ENCODE measurements at regions not wholly inside any gene's neighbourhood (a gene's known extent, or its start where the extent isn't known, plus 50 kb on each side); places are given as distances from the start of the nearest gene placed in this dataset.

DNA sequence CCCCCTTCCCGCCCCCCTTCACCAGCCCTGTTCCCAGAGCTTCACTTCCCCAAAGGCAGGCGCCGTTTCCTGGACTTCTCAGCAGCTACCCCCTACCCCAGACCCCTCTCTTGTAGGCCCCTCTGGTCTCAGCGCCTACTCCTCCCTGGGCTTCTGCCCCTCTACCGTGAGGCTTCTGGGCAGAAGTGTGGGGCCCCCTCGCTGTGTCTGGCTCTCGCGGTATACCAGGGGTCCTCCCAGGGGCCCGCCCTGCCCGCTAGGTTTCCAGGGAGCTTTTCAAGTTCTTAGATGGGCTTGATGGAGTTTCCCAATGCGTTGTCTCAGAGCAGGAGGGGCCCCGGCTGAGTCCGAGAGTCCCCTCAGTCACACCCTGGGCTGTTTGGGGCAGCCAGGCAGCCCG, 247.1 kb downstream of the SEC14L1 start:
- Histone ChIP-seq H3K4me3 (ENCODE audit: low read depth, low read length) (no peak overlapping the region), H3K27ac (ENCODE audit: extremely low read depth, low read depth, low read length) (no peak overlapping the region), H3K36me3 (ENCODE audit: control insufficient read depth in 2 of 2, insufficient read depth in 1 of 2, low read length in 2 of 2) (no peaks in the 10 kb centered on the region; a peak in 1 of 3 replicates), H3K9me3 (ENCODE audit: control insufficient read depth, insufficient read depth, low read depth, low read length) (no peaks in the 10 kb centered on the region), H3K4me1 (ENCODE audit: control insufficient read depth, insufficient read depth, low read length) (peaks cover 15% of the 10 kb centered on the region)
- POLR2A ChIA-PET = interaction anchor here (0.5 kb wide), 1 partner anchor 166 kb away, joined by 3 read pairs; no protein-coding TSS in a partner anchor
- CTCF ChIA-PET = no interaction called here
- no peak for TF ChIP-seq ZNF658 (tag by site-specific recombination; IDR thresholded peaks at IDR 0.05)
- TF ChIP-seq FEZF1 (tag by site-specific recombination; IDR thresholded peaks at IDR 0.05) = no peak
- no peak for TF ChIP-seq ZNF138 (tag by site-specific recombination; IDR thresholded peaks at IDR 0.05; ENCODE audit: borderline replicate concordance)
- TF ChIP-seq, protein P1, sequence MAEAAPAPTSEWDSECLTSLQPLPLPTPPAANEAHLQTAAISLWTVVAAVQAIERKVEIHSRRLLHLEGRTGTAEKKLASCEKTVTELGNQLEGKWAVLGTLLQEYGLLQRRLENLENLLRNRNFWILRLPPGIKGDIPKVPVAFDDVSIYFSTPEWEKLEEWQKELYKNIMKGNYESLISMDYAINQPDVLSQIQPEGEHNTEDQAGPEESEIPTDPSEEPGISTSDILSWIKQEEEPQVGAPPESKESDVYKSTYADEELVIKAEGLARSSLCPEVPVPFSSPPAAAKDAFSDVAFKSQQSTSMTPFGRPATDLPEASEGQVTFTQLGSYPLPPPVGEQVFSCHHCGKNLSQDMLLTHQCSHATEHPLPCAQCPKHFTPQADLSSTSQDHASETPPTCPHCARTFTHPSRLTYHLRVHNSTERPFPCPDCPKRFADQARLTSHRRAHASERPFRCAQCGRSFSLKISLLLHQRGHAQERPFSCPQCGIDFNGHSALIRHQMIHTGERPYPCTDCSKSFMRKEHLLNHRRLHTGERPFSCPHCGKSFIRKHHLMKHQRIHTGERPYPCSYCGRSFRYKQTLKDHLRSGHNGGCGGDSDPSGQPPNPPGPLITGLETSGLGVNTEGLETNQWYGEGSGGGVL (tag by site-specific recombination; IDR thresholded peaks at IDR 0.05) = no peak
- no peak for TF ChIP-seq ZBTB17 (tag by site-specific recombination; IDR thresholded peaks at IDR 0.05)
- TF ChIP-seq KLF1 (tag by site-specific recombination; IDR thresholded peaks at IDR 0.05) = no peak
- TF ChIP-seq ZNF175 (tag by site-specific recombination; IDR thresholded peaks at IDR 0.05) = no peak
- TF ChIP-seq HOXD13 (CRISPR knock-in tag; IDR thresholded peaks at IDR 0.05; ENCODE audit: borderline replicate concordance) = no peak
- no peak for TF ChIP-seq ZNF792 (tag by site-specific recombination; IDR thresholded peaks at IDR 0.05)
- TF ChIP-seq, protein P2, sequence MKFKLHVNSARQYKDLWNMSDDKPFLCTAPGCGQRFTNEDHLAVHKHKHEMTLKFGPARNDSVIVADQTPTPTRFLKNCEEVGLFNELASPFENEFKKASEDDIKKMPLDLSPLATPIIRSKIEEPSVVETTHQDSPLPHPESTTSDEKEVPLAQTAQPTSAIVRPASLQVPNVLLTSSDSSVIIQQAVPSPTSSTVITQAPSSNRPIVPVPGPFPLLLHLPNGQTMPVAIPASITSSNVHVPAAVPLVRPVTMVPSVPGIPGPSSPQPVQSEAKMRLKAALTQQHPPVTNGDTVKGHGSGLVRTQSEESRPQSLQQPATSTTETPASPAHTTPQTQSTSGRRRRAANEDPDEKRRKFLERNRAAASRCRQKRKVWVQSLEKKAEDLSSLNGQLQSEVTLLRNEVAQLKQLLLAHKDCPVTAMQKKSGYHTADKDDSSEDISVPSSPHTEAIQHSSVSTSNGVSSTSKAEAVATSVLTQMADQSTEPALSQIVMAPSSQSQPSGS (tag by site-specific recombination; IDR thresholded peaks at IDR 0.05; ENCODE audit: low read depth) = no peak
- no peak for TF ChIP-seq ZNF174 (tag by site-specific recombination; IDR thresholded peaks at IDR 0.05)
- TF ChIP-seq ZNF10 (tag by site-specific recombination; IDR thresholded peaks at IDR 0.05) = no peak
- TF ChIP-seq, protein P3, sequence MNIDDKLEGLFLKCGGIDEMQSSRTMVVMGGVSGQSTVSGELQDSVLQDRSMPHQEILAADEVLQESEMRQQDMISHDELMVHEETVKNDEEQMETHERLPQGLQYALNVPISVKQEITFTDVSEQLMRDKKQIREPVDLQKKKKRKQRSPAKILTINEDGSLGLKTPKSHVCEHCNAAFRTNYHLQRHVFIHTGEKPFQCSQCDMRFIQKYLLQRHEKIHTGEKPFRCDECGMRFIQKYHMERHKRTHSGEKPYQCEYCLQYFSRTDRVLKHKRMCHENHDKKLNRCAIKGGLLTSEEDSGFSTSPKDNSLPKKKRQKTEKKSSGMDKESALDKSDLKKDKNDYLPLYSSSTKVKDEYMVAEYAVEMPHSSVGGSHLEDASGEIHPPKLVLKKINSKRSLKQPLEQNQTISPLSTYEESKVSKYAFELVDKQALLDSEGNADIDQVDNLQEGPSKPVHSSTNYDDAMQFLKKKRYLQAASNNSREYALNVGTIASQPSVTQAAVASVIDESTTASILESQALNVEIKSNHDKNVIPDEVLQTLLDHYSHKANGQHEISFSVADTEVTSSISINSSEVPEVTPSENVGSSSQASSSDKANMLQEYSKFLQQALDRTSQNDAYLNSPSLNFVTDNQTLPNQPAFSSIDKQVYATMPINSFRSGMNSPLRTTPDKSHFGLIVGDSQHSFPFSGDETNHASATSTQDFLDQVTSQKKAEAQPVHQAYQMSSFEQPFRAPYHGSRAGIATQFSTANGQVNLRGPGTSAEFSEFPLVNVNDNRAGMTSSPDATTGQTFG (tag by site-specific recombination; IDR thresholded peaks at IDR 0.05; ENCODE audit: borderline replicate concordance) = no peak
- TF ChIP-seq ZNF366 (tag by site-specific recombination; conservative IDR thresholded peaks at IDR 0.05) = no peak
- TF ChIP-seq IKZF3 (tag by site-specific recombination; IDR thresholded peaks at IDR 0.05) = no peak
- TF ChIP-seq GLIS1 (tag by site-specific recombination; IDR thresholded peaks at IDR 0.05) = no peak
- TF ChIP-seq, protein P4, sequence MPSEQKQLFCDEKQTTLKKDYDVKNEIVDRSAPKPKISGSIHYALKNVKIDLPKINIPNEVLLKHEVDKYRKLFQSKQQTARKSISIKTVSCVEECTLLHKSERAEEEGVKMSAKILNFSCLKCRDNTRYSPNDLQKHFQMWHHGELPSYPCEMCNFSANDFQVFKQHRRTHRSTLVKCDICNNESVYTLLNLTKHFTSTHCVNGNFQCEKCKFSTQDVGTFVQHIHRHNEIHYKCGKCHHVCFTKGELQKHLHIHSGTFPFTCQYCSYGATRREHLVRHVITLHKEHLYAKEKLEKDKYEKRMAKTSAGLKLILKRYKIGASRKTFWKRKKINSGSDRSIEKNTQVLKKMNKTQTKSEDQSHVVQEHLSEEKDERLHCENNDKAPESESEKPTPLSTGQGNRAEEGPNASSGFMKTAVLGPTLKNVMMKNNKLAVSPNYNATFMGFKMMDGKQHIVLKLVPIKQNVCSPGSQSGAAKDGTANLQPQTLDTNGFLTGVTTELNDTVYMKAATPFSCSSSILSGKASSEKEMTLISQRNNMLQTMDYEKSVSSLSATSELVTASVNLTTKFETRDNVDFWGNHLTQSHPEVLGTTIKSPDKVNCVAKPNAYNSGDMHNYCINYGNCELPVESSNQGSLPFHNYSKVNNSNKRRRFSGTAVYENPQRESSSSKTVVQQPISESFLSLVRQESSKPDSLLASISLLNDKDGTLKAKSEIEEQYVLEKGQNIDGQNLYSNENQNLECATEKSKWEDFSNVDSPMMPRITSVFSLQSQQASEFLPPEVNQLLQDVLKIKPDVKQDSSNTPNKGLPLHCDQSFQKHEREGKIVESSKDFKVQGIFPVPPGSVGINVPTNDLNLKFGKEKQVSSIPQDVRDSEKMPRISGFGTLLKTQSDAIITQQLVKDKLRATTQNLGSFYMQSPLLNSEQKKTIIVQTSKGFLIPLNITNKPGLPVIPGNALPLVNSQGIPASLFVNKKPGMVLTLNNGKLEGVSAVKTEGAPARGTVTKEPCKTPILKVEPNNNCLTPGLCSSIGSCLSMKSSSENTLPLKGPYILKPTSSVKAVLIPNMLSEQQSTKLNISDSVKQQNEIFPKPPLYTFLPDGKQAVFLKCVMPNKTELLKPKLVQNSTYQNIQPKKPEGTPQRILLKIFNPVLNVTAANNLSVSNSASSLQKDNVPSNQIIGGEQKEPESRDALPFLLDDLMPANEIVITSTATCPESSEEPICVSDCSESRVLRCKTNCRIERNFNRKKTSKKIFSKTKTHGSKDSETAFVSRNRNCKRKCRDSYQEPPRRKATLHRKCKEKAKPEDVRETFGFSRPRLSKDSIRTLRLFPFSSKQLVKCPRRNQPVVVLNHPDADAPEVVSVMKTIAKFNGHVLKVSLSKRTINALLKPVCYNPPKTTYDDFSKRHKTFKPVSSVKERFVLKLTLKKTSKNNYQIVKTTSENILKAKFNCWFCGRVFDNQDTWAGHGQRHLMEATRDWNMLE (tag by site-specific recombination; conservative IDR thresholded peaks at IDR 0.05; ENCODE audit: low read depth) = no peak
- no peak for TF ChIP-seq GLI4 (tag by site-specific recombination; IDR thresholded peaks at IDR 0.05)
- TF ChIP-seq ZNF112 (tag by site-specific recombination; IDR thresholded peaks at IDR 0.05) = no peak
